Limb (tissue), 2 donors: ENCODE measurements at regions not wholly inside any gene's neighbourhood (a gene's known extent, or its start where the extent isn't known, plus 50 kb on each side); places are given as distances from the start of the nearest gene placed in this dataset.
"Not testable (repeated sequence)": the region's sequence is repeated elsewhere in the genome, so short reads cannot be mapped to it uniquely, and the experiment has no call there.

Experiments used
- DNase-seq, 2 donors: peaks; one replicate each; pipeline ENCODE4 v3.0.0-alpha.2; 2016; ENCODE audit errors: extremely low spot score in 2 of 2

GRCh38 chr4:29047341-29048041, 1672.7 kb upstream of the PCDH7 start:
- DNase-seq: no peak

GRCh38 chr4:29051381-29051965, 1668.7 kb upstream of the PCDH7 start:
- DNase-seq: no peak

- DNase-seq: no peak
Measured at GRCh38 chr4:29052266-29052665, 1667.9 kb upstream of the PCDH7 start.

- DNase-seq: no peak
Measured at GRCh38 chr4:29058531-29058930, 1661.6 kb upstream of the PCDH7 start.

- no peak for DNase-seq
Measured at GRCh38 chr4:29066861-29067260, 1653.3 kb upstream of the PCDH7 start.

GRCh38 chr4:29073571-29073970, 1646.6 kb upstream of the PCDH7 start:
- DNase-seq: no peak

- no peak for DNase-seq
Measured at GRCh38 chr4:29075366-29075765, 1644.8 kb upstream of the PCDH7 start.

- no peak for DNase-seq
Measured at GRCh38 chr4:29079260-29079659, 1640.9 kb upstream of the PCDH7 start.

- DNase-seq: peak in 1 of 2 donors; percentile 23
Measured at GRCh38 chr4:29081234-29081955, 1638.8 kb upstream of the PCDH7 start.

GRCh38 chr4:29082684-29083083, 1637.5 kb upstream of the PCDH7 start:
- no peak for DNase-seq

GRCh38 chr4:29085748-29086147, 1634.4 kb upstream of the PCDH7 start:
- DNase-seq: no peak

GRCh38 chr4:29104694-29105093, 1615.5 kb upstream of the PCDH7 start:
- DNase-seq: no peak

GRCh38 chr4:29113960-29114359, 1606.2 kb upstream of the PCDH7 start:
- no peak for DNase-seq

- not testable (repeated sequence) for DNase-seq
Measured at GRCh38 chr4:29117231-29117722, 1602.9 kb upstream of the PCDH7 start.

GRCh38 chr4:29121586-29121985, 1598.6 kb upstream of the PCDH7 start:
- no peak for DNase-seq

GRCh38 chr4:29128810-29129209, 1591.4 kb upstream of the PCDH7 start:
- no peak for DNase-seq

GRCh38 chr4:29131304-29131703, 1588.9 kb upstream of the PCDH7 start:
- no peak for DNase-seq

GRCh38 chr4:29142708-29143107, 1577.5 kb upstream of the PCDH7 start:
- DNase-seq: no peak

- DNase-seq: no peak
Measured at GRCh38 chr4:29151584-29151983, 1568.6 kb upstream of the PCDH7 start.

- no peak for DNase-seq
Measured at GRCh38 chr4:29153642-29154041, 1566.5 kb upstream of the PCDH7 start.

GRCh38 chr4:29175291-29175690, 1544.9 kb upstream of the PCDH7 start:
- no peak for DNase-seq

- no peak for DNase-seq
Measured at GRCh38 chr4:29199025-29199424, 1521.1 kb upstream of the PCDH7 start.

GRCh38 chr4:29199485-29199884, 1520.7 kb upstream of the PCDH7 start:
- DNase-seq: no peak
